GM03348 (cell line): ENCODE measurements at regions not wholly inside any gene's neighbourhood (a gene's known extent, or its start where the extent isn't known, plus 50 kb on each side); places are given as distances from the start of the nearest gene placed in this dataset.

Source experiments
- DNase-seq: peaks from one replicate; pipeline ENCODE4 v3.0.0; 2012; ENCODE audit warnings: low spot score

- DNase-seq: no peak
Measured at GRCh38 chr20:24870057-24870456, 79.0 kb upstream of the CST7 start.

- no peak for DNase-seq
Measured at GRCh38 chr20:24870881-24871280, 78.2 kb upstream of the CST7 start.

GRCh38 chr20:24871480-24872213 lies 77.4 kb upstream of the CST7 start:
- DNase-seq: no peak

GRCh38 chr20:24872291-24873024 lies 76.6 kb upstream of the CST7 start:
- DNase-seq: no peak

GRCh38 chr20:24873025-24873620 lies 75.9 kb upstream of the CST7 start:
- DNase-seq: no peak

- DNase-seq: no peak
Measured at GRCh38 chr20:24875078-24875477, 74.0 kb upstream of the CST7 start.

- no peak for DNase-seq
Measured at GRCh38 chr20:24877652-24878051, 71.4 kb upstream of the CST7 start.

GRCh38 chr20:24878657-24879056 lies 70.4 kb upstream of the CST7 start:
- no peak for DNase-seq

GRCh38 chr20:24879875-24880274 lies 69.2 kb upstream of the CST7 start:
- DNase-seq: no peak

- DNase-seq: no peak
Measured at GRCh38 chr20:24880356-24880755, 68.7 kb upstream of the CST7 start.

- DNase-seq: no peak
Measured at GRCh38 chr20:24890286-24890685, 58.8 kb upstream of the CST7 start.

- DNase-seq: peak; percentile 6
Measured at GRCh38 chr20:24891546-24892393, 57.3 kb upstream of the CST7 start.

GRCh38 chr20:24892522-24892921 lies 56.5 kb upstream of the CST7 start:
- DNase-seq: peak; percentile 5

GRCh38 chr20:24892931-24893330 lies 56.1 kb upstream of the CST7 start:
- DNase-seq: no peak

GRCh38 chr20:24894488-24894887 lies 54.6 kb upstream of the CST7 start:
- no peak for DNase-seq

- DNase-seq: no peak
Measured at GRCh38 chr20:24894967-24895366, 54.1 kb upstream of the CST7 start.

- no peak for DNase-seq
Measured at GRCh38 chr20:24895431-24895830, 53.6 kb upstream of the CST7 start.

- no peak for DNase-seq
Measured at GRCh38 chr20:24895898-24896658, 53.0 kb upstream of the CST7 start.

GRCh38 chr20:24896984-24897383 lies 52.1 kb upstream of the CST7 start:
- DNase-seq: no peak

- no peak for DNase-seq
Measured at GRCh38 chr20:24897974-24898373, 51.1 kb upstream of the CST7 start.

- no peak for DNase-seq
Measured at GRCh38 chr20:24899153-24899552, 49.9 kb upstream of the CST7 start.
